ENCODE measurements at regions not wholly inside any gene's neighbourhood (a gene's known extent, or its start where the extent isn't known, plus 50 kb on each side); places are given as distances from the start of the nearest gene placed in this dataset.

DNA sequence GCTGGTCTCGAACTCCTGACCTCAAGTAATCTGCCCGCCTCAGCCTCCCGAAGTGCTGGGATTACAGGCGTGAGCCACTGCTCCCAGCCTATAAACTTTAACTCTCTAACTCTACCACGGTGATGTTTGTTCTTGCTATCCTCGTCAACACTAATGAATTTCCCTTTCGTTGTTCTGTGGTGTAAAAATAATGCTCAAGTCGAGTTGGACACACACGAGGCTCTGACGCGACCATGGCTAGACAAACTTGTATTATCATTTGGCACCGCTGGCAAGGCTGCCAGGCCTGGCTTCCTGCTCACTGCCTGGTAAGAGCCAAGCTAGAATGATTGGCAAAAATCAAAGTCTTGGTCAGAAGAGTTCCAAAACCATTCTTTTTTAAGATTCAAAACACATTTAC is 167.0 kb upstream of the KLF6 start:
- no peaks in the 10 kb centered on the region for H3K27me3 ChIP-seq (ENCODE audit: control insufficient read depth in 2 of 2, insufficient read depth in 2 of 2, low read length in 2 of 2)

DNA sequence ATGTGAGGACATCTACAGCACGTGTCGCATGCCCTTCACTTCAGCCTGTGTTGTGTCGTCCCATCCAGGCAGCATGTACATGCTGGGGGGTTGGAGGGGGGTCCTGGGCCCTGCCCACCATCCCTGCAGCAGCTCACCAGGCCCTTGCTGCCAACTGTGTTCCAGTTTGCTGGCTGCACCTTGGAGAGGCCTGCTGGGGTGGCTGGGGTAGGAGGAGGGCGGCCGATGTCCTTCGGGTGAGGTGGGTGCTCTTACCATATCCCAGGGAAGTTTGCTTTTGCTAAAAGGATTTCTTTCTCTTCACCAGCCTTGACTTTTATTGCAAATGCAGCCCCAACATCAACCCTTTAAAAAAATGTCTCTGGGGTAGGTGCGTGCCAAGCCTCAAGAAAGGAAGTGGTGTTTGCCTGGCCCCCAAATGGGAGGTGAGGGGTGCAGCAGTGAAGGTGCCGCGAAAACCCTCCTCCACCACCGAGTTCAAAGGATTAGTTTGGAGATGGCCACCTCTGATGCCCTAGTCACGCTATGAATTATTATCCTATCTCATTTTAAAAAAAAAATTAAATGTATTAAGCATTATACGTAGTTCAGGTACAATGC is 165.8 kb upstream of the KLF6 start:
- no peak overlapping the region for H3K27ac ChIP-seq (ENCODE audit: low read depth, low read length)
- peak overlapping the region in 6 of 9 donors; percentile 10 to 83 (median 30) for H3K27ac Mint-ChIP-seq

More for the DNA sequence above, 167.0 kb upstream of the KLF6 start:
- Histone ChIP-seq H3K4me3 (ENCODE audit: low read length) (no peak overlapping the region), H3K9me3 (ENCODE audit: control insufficient read depth in 2 of 3, low read length in 3 of 3) (no peaks in the 10 kb centered on the region), H3K4me1 (ENCODE audit: control insufficient read depth in 2 of 2, insufficient read depth in 2 of 2, low read length in 2 of 2) (peaks cover 20 to 36% of the 10 kb centered on the region in 2 donors), H3K36me3 (ENCODE audit: control insufficient read depth in 2 of 3, insufficient read depth in 3 of 3, low read length in 3 of 3) (no peaks in the 10 kb centered on the region), H3K27ac (ENCODE audit: low read depth, low read length) (no peak overlapping the region)
- peaks cover 8 to 40% (median 28%) of the 10 kb centered on the region in 7 donors for H3K4me1 Mint-ChIP-seq
- no peak overlapping the region for H3K27ac Mint-ChIP-seq
- peaks cover 0 to 15% (median 0%) of the 10 kb centered on the region in 5 donors for H3K36me3 Mint-ChIP-seq
- no peak overlapping the region for H3K4me3 Mint-ChIP-seq
- ATAC-seq: no peak
- ChIA-PET CTCF (no interaction called here), POLR2A (interaction anchor here (4.1 kb wide), 1 partner anchor 167 kb away, joined by 22 read pairs; the partner anchor contains the start of gene KLF6)
- intact Hi-C loops (cut with micrococcal nuclease): loop anchor here in 1 of 2 donors (2.0 kb wide), 1 partner anchor 21 kb away; no protein-coding TSS in a partner anchor
- DNase-seq: no peak
- no peaks in the 10 kb centered on the region for H3K27me3 Mint-ChIP-seq
- H3K9me3 Mint-ChIP-seq: peaks cover 0 to 7% (median 0%) of the 10 kb centered on the region in 11 donors

GRCh38 chr10:3949711-3950110 is 164.7 kb upstream of the KLF6 start:
- peaks cover 14 to 60% (median 36%) of the 10 kb centered on the region in 7 donors for H3K4me1 Mint-ChIP-seq
- CTCF ChIA-PET: no interaction called here
- peaks cover 0 to 19% (median 0%) of the 10 kb centered on the region in 5 donors for H3K36me3 Mint-ChIP-seq
- Histone ChIP-seq H3K27ac (ENCODE audit: low read depth, low read length) (no peak overlapping the region), H3K4me3 (ENCODE audit: low read length) (no peak overlapping the region), H3K9me3 (ENCODE audit: control insufficient read depth in 2 of 3, low read length in 3 of 3) (no peaks in the 10 kb centered on the region), H3K4me1 (ENCODE audit: control insufficient read depth in 2 of 2, insufficient read depth in 2 of 2, low read length in 2 of 2) (peaks cover 20 to 58% of the 10 kb centered on the region in 2 donors), H3K27me3 (ENCODE audit: control insufficient read depth in 2 of 2, insufficient read depth in 2 of 2, low read length in 2 of 2) (no peaks in the 10 kb centered on the region), H3K36me3 (ENCODE audit: control insufficient read depth in 2 of 3, insufficient read depth in 3 of 3, low read length in 3 of 3) (no peaks in the 10 kb centered on the region)
- no peaks in the 10 kb centered on the region for H3K27me3 Mint-ChIP-seq
- DNase-seq (no peak), ATAC-seq (no peak)
- POLR2A ChIA-PET: interaction anchor here (0.6 to 4.1 kb wide), 8 partner anchors 11 to 208 kb away, joined by 3 to 22 read pairs (median 4); partner anchors contain the start of gene KLF6
- peaks cover 0 to 7% (median 0%) of the 10 kb centered on the region in 11 donors for H3K9me3 Mint-ChIP-seq
- H3K27ac Mint-ChIP-seq: peak overlapping the region in 5 of 9 donors; percentile 37 to 97 (median 57)
- H3K4me3 Mint-ChIP-seq: no peak overlapping the region
- intact Hi-C loops (cut with micrococcal nuclease): loop anchor here (1.0 to 5.0 kb wide), 10 partner anchors 12 to 167 kb away; partner anchors contain the start of gene KLF6 (in 1 of the 2)

More for the DNA sequence above, 165.8 kb upstream of the KLF6 start:
- intact Hi-C loops (cut with micrococcal nuclease): loop anchor here in 1 of 2 donors (1.0 to 2.0 kb wide), 2 partner anchors 11 to 22 kb away; no protein-coding TSS in a partner anchor
- DNase-seq (no peak), ATAC-seq (no peak)
- Histone ChIP-seq H3K4me1 (ENCODE audit: control insufficient read depth in 2 of 2, insufficient read depth in 2 of 2, low read length in 2 of 2) (peaks cover 20 to 48% of the 10 kb centered on the region in 2 donors), H3K4me3 (ENCODE audit: low read length) (no peak overlapping the region), H3K9me3 (ENCODE audit: control insufficient read depth in 2 of 3, low read length in 3 of 3) (no peaks in the 10 kb centered on the region), H3K27me3 (ENCODE audit: control insufficient read depth in 2 of 2, insufficient read depth in 2 of 2, low read length in 2 of 2) (no peaks in the 10 kb centered on the region), H3K36me3 (ENCODE audit: control insufficient read depth in 2 of 3, insufficient read depth in 3 of 3, low read length in 3 of 3) (no peaks in the 10 kb centered on the region)
- ChIA-PET CTCF (no interaction called here), POLR2A (interaction anchor here (0.7 to 4.1 kb wide), 7 partner anchors 10 to 196 kb away, joined by 3 to 22 read pairs (median 5); partner anchors contain the start of gene KLF6)
- Mint-ChIP-seq H3K9me3 (peaks cover 0 to 7% (median 0%) of the 10 kb centered on the region in 11 donors), H3K36me3 (peaks cover 0 to 15% (median 0%) of the 10 kb centered on the region in 5 donors), H3K4me1 (peaks cover 13 to 52% (median 34%) of the 10 kb centered on the region in 7 donors), H3K27me3 (no peaks in the 10 kb centered on the region), H3K4me3 (peak overlapping the region in 3 of 10 donors; percentile 12 to 48 (median 27))

DNA sequence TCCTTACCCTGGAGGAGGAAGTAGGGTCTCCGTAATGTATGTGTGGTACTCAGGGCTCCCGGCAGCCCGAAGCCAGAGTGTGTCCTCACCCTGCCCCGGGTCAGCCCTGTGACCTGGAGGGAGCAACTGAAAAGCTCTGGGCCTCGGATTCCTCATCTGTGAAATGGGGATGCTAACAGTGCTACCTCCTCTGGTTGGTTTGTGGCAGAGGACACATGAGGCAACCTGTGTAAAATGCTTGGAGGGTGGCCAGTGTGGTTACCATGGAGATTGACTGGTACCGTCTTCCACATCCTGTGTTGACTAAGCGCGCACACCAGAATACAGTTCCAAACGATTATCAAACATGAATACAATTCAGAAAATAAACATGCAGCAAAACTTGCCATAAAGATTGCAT is 163.8 kb upstream of the KLF6 start:
- CTCF ChIA-PET: interaction anchor here (0.6 kb wide), 1 partner anchor 49 kb away, joined by 3 read pairs; no protein-coding TSS in a partner anchor
- Mint-ChIP-seq H3K36me3 (peaks cover 0 to 20% (median 0%) of the 10 kb centered on the region in 5 donors), H3K27ac (peak overlapping the region; percentile 32 to 97 (median 78)), H3K27me3 (no peaks in the 10 kb centered on the region), H3K4me3 (peak overlapping the region in 9 of 10 donors; percentile 16 to 67 (median 47)), H3K9me3 (peaks cover 0 to 3% (median 0%) of the 10 kb centered on the region in 11 donors), H3K4me1 (peaks cover 14 to 60% (median 36%) of the 10 kb centered on the region in 7 donors)
- Histone ChIP-seq H3K27me3 (ENCODE audit: control insufficient read depth in 2 of 2, insufficient read depth in 2 of 2, low read length in 2 of 2) (no peaks in the 10 kb centered on the region), H3K4me3 (ENCODE audit: low read length) (no peak overlapping the region), H3K9me3 (ENCODE audit: control insufficient read depth in 2 of 3, low read length in 3 of 3) (no peaks in the 10 kb centered on the region), H3K36me3 (ENCODE audit: control insufficient read depth in 2 of 3, insufficient read depth in 3 of 3, low read length in 3 of 3) (no peaks in the 10 kb centered on the region), H3K27ac (ENCODE audit: low read depth, low read length) (no peak overlapping the region), H3K4me1 (ENCODE audit: control insufficient read depth in 2 of 2, insufficient read depth in 2 of 2, low read length in 2 of 2) (peaks cover 20 to 59% of the 10 kb centered on the region in 2 donors)
- intact Hi-C loops (cut with micrococcal nuclease): loop anchor here (1.0 to 5.0 kb wide), 9 partner anchors 12 to 166 kb away; partner anchors contain the start of gene KLF6 (in 1 of the 2)
- POLR2A ChIA-PET: interaction anchor here (0.6 to 4.1 kb wide), 5 partner anchors 24 to 184 kb away, joined by 4 to 22 read pairs (median 5); partner anchors contain the start of gene KLF6
- DNase-seq: peak; percentile 21 to 79 (median 61)
- peak; percentile 94 for ATAC-seq

DNA sequence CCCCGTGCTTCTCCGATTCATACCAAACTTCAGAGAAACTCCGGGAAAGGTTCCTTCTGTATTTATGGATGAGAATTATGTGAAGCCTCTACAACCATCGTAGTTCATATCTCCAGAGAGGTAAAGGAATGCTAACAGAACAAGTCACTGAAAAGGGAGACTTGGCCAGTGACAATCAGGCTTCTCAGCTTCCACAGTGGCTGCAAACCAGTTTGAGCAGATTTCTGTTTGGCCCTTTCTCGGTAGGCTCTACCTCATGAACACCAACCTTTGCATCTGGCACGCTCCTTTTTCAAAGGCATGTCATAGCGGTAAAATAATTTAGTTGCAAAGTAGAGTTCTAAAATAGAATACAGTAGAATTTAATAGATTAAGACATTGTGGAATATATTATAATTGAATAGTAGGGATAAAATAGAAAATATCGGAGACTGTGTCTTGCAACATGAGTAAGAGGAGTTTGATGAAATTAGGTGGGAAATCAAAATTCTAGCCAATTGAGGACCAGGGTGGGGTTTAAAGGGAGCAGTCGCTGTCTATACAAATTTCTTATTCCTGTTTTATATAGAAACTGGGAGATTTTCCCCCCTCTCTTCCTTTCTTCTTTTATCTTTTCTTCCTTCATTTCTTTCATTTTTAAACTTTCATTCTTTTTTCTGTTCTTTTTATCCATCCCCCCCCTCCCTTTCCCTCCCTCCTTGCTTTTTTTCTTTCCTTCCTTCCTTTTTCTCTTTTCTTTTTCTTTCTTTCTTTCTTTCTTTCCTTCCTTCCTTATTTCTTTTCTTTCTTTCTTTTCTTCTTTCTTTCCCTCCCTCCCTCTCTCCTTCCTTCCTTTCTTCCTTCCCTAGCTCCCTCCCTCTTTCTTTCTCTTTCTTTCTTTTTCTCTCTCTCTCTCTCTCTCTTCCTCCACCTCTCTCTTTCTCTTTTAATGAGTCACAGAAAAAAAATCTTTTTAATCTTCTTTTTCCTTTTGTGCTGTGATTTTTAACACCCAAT is 161.5 kb upstream of the KLF6 start:
- no peaks in the 10 kb centered on the region for H3K9me3 Mint-ChIP-seq
- Histone ChIP-seq H3K27ac (ENCODE audit: low read depth, low read length) (no peak overlapping the region), H3K27me3 (ENCODE audit: control insufficient read depth in 2 of 2, insufficient read depth in 2 of 2, low read length in 2 of 2) (no peaks in the 10 kb centered on the region), H3K36me3 (ENCODE audit: control insufficient read depth in 2 of 3, insufficient read depth in 3 of 3, low read length in 3 of 3) (no peaks in the 10 kb centered on the region), H3K4me3 (ENCODE audit: low read length) (no peak overlapping the region), H3K9me3 (ENCODE audit: control insufficient read depth in 2 of 3, low read length in 3 of 3) (no peaks in the 10 kb centered on the region), H3K4me1 (ENCODE audit: control insufficient read depth in 2 of 2, insufficient read depth in 2 of 2, low read length in 2 of 2) (peaks cover 20 to 68% of the 10 kb centered on the region in 2 donors)
- no peak for ATAC-seq
- ChIA-PET CTCF (interaction anchor here (0.7 kb wide), 1 partner anchor 72 kb away, joined by 4 read pairs; no protein-coding TSS in a partner anchor), POLR2A (interaction anchor here (1.3 to 3.5 kb wide), 2 partner anchors 17 to 162 kb away, joined by 3 to 15 read pairs; partner anchors contain the start of gene KLF6)
- H3K36me3 Mint-ChIP-seq: peaks cover 0 to 18% (median 0%) of the 10 kb centered on the region in 5 donors
- peak overlapping the region in 1 of 10 donors; percentile 68 for H3K4me3 Mint-ChIP-seq
- peaks cover 23 to 78% (median 38%) of the 10 kb centered on the region in 7 donors for H3K4me1 Mint-ChIP-seq
- DNase-seq: no peak
- peak overlapping the region in 6 of 9 donors; percentile 32 to 93 (median 62) for H3K27ac Mint-ChIP-seq
- intact Hi-C loops (cut with micrococcal nuclease): loop anchor here in 1 of 2 donors (1.0 to 5.0 kb wide), 2 partner anchors 26 to 54 kb away; no protein-coding TSS in a partner anchor
- H3K27me3 Mint-ChIP-seq: no peaks in the 10 kb centered on the region

Data from naive thymus-derived CD4-positive, alpha-beta T cell (primary cell).